Activated T-cell treated with anti-CD3 and anti-CD28 coated beads, Interleukin-2, amount 50 U/mL, for 4 hours (primary cell): ENCODE measurements at regions not wholly inside any gene's neighbourhood (a gene's known extent, or its start where the extent isn't known, plus 50 kb on each side); places are given as distances from the start of the nearest gene placed in this dataset.
"Not testable (repeated sequence)": the region's sequence is repeated elsewhere in the genome, so short reads cannot be mapped to it uniquely, and the experiment has no call there.

Source experiments
- ATAC-seq, 2 donors: fragments of 200-7000 bp; cut with Tn5 transposase; one replicate each; pipeline ENCODE4 v1.10.0; 2021
- DNase-seq: peaks from one replicate; pipeline ENCODE4 v3.0.0-alpha.2; 2020
- H3K27me3 Mint-ChIP-seq: one replicate; pipeline ENCODE4 v1.8.0; 2021; ENCODE audit warnings: low read depth, mixed read lengths
- H3K36me3 Mint-ChIP-seq: one replicate; pipeline ENCODE4 v1.8.0; 2022; ENCODE audit warnings: mixed read lengths; ENCODE audit not compliant: insufficient read depth
- H3K4me1 Mint-ChIP-seq: one replicate; pipeline ENCODE4 v1.8.0; 2021; ENCODE audit warnings: low read depth, mixed read lengths
- H3K4me3 Mint-ChIP-seq: one replicate; pipeline ENCODE4 v1.8.0; 2021; ENCODE audit warnings: mild to moderate bottlenecking, moderate library complexity, mixed read lengths
- H3K9me3 Mint-ChIP-seq: one replicate; pipeline ENCODE4 v1.8.0; 2021; ENCODE audit warnings: mixed read lengths

DNA sequence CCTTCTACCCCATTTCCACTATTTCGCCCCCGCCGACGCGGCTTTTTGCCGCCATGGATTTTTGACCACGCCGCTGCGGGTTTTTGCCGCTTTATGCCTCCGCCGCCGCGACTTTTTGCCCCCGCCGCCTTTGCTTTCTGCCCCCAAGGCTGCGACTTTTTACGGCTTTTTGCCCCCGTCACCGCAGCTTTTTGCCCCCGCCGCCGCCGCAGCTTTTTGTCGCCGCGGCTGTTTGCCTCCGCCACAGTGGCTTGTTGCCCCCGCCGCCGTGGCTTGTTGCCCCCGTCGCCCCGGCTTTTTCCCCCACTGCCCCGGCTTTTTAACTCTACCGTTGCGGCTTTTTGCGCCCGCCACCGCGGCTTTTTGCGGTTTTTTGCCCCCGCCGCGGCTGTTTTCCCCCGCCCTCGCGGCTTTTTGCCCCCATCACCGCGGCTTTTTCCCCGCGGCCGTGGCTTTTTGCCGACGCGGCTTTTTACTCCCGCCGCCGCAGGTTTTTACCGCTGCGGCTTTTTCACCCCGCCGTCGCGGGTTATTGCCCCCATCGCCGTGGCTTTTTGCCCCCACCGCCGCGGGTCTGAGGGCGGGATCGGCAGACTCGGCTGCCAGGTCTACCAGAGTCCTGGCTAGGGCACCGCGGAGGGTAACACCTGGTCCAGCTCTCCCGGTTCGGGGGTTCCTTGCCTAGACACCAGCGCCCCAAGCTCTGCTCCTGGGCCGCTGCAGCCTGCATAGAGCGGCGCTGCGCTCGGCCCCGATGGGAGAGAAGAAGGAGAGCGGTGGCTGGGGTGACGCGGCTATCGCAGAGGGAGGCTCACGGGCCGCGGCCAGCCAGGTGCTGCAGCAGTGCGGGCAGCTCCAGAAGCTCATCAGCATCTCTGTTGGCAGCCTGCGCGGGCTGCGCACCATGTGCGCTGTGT, 562.7 kb upstream of the WSB1 start:
- Mint-ChIP-seq H3K9me3 (peaks cover 4% of the 10 kb centered on the region), H3K36me3 (no peaks in the 10 kb centered on the region), H3K4me3 (no peak overlapping the region), H3K27me3 (peaks cover 3% of the 10 kb centered on the region), H3K4me1 (no peaks in the 10 kb centered on the region)
- DNase-seq (no peak), ATAC-seq (no peak)

- peak; percentile 4 for DNase-seq
- H3K27me3 Mint-ChIP-seq, H3K4me1 Mint-ChIP-seq, H3K36me3 Mint-ChIP-seq, ATAC-seq, H3K9me3 Mint-ChIP-seq, H3K4me3 Mint-ChIP-seq: not testable (repeated sequence)
These were observed 562.0 kb upstream of the WSB1 start for GRCh38 chr17:26731926-26732325.

GRCh38 chr17:26734775-26735174, 559.1 kb upstream of the WSB1 start:
- not testable (repeated sequence) for DNase-seq, H3K4me1 Mint-ChIP-seq, H3K4me3 Mint-ChIP-seq, H3K36me3 Mint-ChIP-seq, ATAC-seq, H3K27me3 Mint-ChIP-seq
- peaks cover 13% of the 10 kb centered on the region for H3K9me3 Mint-ChIP-seq

DNA sequence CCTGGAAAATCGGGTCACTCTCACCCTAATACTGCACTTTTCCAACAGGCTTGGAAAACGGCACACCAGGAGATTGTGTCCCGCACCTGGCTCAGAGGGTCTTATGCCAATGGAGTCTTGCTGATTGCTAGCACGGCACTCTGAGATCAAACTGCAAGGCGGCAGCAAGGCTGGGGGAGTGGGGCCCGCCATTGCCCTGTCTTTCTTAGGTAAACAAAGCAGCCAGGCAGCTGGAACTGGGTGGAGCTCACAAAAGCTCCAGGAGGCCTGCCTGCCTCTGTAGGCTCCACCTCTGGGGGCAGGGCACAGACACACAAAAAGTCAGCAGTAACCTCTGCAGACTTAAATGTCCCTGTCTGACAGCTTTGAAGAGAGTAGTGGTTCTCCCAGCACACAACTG, 557.9 kb upstream of the WSB1 start:
- H3K36me3 Mint-ChIP-seq, DNase-seq, H3K4me3 Mint-ChIP-seq, ATAC-seq, H3K4me1 Mint-ChIP-seq, H3K27me3 Mint-ChIP-seq: not testable (repeated sequence)
- H3K9me3 Mint-ChIP-seq = peaks cover 13% of the 10 kb centered on the region

DNA sequence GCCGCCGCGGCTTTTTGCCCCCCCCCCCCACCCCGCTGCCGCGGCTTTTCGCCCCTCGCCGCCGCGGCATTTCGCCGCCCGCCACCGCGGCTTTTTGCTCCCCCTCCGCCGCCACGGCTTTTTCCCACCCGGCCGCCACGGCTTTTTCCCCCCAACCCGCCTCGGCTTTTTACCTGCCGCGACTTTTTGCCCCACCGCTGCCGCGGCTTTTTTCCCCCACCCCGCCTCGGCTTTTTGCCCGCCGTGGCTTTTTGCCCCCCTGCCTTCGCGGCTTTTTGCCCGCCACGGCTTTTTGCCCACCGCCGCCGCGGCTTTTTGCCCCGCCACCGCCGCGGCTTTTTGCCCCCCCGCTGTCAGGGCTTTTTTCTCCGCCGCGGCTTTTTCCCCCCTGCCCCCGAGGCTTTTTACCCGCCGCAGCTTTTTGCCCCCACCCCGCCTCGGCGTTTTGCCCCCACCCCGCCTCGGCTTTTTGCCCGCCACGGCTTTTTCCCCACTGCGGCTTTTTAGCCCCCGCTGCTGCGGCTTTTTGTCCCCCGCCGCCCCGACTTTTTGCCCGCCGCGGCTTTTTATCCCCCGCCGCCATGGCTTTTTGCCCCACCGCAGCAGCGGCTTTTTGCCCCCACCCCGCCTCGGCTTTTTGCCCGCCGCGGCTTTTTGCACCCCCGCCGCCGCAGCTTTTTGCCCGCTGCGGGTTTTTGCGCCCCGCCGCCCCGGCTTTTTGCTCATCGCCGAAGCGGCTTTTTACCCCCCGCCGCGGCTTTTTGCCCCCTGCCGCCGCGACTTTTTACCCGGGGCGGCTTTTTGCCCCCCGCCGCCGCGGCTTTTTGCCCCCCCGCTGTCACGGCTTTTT, 527.8 kb upstream of the WSB1 start:
- H3K4me3 Mint-ChIP-seq = no peak overlapping the region
- peaks cover 11% of the 10 kb centered on the region for H3K9me3 Mint-ChIP-seq
- H3K4me1 Mint-ChIP-seq = no peaks in the 10 kb centered on the region
- DNase-seq = no peak
- H3K27me3 Mint-ChIP-seq = no peaks in the 10 kb centered on the region
- H3K36me3 Mint-ChIP-seq = no peaks in the 10 kb centered on the region
- no peak for ATAC-seq

DNA sequence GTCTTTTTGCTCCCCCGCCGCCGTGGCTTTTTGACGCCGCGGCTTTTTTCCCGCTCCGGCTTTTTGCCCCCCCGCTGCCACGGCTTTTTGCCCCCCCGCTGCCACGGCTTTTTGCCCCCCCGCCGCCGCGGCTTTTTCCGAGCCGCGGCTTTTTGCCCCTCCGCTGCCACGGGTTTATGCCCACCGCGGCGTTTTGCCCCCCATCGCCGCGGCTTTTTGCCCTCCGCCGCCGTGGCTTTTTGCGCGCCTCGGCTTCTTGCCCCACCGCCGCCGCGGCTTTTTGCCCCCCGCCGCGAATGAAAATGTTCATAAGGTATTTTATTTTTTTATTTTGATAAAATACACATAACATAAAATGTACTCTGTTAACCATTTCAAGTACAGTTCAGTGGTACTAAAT, 527.2 kb upstream of the WSB1 start:
- Mint-ChIP-seq H3K9me3 (peaks cover 11% of the 10 kb centered on the region), H3K36me3 (no peaks in the 10 kb centered on the region), H3K4me1 (no peaks in the 10 kb centered on the region), H3K4me3 (no peak overlapping the region), H3K27me3 (no peaks in the 10 kb centered on the region)
- no peak for DNase-seq
- no peak for ATAC-seq

DNA sequence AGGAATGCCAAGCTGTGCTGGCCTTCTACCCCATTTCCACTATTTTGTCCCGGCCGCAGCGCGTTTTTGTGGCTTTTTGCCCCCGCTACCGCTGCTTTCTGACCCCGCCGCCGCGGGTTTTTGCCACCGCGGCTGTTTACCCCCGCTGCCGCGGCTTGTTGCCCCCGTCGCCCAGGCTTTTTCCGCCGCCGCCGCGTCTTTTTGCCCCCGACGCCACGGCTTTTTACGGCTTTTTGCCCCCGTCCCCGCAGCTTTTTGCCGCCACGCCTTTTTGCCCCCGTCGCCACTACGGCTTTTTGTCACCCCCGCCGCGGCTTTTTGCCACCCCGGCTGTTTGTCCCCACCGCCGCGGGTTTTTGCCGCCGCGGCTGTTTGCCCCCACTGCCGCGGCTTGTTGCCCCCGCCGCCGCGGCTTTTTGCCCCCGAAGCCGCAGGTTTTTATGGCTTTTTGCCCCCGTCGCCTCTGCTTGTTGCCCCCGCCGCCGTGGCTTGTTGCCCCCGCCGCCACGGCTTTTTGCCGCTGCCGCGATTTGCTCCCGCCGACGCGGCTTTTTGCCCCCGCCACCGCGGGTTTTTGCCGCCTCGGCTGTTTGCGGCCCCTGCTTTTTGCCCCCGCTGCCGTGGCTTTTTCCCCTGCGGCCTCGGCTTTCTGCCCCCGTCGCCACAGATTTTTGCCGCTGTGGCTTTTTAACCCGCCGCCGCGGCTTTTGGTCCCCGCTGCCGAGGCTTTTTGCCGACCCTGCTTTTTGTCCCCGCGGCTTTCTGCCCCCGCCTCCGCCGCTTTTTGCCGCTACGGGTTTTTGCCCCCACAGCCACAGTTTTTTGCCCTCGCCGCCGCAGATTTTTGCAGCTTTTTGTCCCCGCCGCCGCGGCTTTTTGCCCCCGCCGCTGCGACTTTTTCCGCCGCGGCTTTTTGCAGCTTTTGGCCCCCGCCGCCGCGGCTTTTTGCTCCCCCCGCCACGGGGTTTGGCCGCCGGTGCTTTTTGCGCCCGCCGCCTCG, 520.4 kb upstream of the WSB1 start:
- Mint-ChIP-seq H3K9me3 (peaks cover 12% of the 10 kb centered on the region), H3K36me3 (no peaks in the 10 kb centered on the region), H3K4me1 (no peaks in the 10 kb centered on the region), H3K27me3 (no peaks in the 10 kb centered on the region), H3K4me3 (no peak overlapping the region)
- DNase-seq = no peak
- no peak for ATAC-seq

DNA sequence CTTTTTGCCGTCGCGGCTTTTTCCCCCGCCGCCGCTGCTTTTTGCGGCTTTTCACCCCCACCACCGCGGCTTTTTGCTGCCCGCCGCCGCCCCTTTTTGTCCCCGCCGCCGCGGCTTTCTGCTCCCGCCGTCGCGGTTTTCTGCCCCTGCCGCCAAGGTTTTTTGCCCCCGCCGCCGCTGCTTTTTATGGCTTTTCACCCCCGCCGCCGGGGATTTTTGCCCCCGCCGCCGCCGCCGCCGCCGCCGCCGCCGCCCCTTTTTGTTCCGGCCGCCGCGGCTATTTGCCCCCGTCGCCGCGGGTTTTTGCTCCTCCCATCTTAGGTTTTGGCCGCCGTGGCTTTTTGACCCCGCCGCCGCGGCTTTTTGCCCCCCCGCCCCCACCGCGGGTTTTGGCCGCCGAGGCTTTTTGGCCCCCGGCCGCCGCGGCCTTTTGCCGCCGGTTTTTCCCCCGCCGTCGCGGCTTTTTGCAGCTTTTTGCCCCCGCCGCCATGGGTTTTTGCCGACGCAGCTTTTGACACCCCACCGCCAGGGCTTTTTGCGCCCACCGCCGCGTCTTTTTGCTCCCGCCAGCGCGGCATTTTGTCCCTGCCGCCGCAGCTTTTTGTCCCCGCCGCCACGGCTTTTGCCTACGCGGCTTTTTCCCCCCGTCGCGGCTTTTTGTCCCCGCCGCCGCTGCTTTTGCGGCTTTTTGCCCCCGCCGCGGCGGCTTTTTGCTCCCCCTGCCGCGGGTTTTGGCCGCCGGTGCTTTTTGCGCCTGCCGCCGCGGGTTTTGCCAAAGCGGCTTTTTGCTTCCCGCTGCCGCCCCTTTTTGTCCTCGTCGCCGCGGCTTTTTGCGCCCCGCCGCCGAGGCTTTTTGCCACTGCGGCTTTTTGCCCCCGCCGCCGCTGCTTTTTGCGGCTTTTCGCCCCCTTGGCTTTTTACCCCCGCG, 519.4 kb upstream of the WSB1 start:
- H3K27me3 Mint-ChIP-seq = no peaks in the 10 kb centered on the region
- no peaks in the 10 kb centered on the region for H3K4me1 Mint-ChIP-seq
- no peaks in the 10 kb centered on the region for H3K36me3 Mint-ChIP-seq
- no peak for DNase-seq
- no peak overlapping the region for H3K4me3 Mint-ChIP-seq
- ATAC-seq = no peak
- H3K9me3 Mint-ChIP-seq = peaks cover 12% of the 10 kb centered on the region

- Mint-ChIP-seq H3K27me3 (no peaks in the 10 kb centered on the region), H3K9me3 (peaks cover 12% of the 10 kb centered on the region), H3K4me3 (no peak overlapping the region), H3K4me1 (no peaks in the 10 kb centered on the region), H3K36me3 (no peaks in the 10 kb centered on the region)
- ATAC-seq (no peak), DNase-seq (no peak)
These were observed 518.6 kb upstream of the WSB1 start for GRCh38 chr17:26775219-26775822.

- not testable (repeated sequence) for H3K4me1 Mint-ChIP-seq, ATAC-seq, H3K27me3 Mint-ChIP-seq, H3K36me3 Mint-ChIP-seq, DNase-seq, H3K4me3 Mint-ChIP-seq
- H3K9me3 Mint-ChIP-seq = peaks cover 19% of the 10 kb centered on the region
These were observed 513.6 kb upstream of the WSB1 start for GRCh38 chr17:26780187-26780814.

- H3K4me3 Mint-ChIP-seq = no peak overlapping the region
- peaks cover 2% of the 10 kb centered on the region for H3K27me3 Mint-ChIP-seq
- H3K9me3 Mint-ChIP-seq = peaks cover 12% of the 10 kb centered on the region
- DNase-seq (no peak), ATAC-seq (no peak)
- H3K36me3 Mint-ChIP-seq = peaks cover 2% of the 10 kb centered on the region
- H3K4me1 Mint-ChIP-seq = no peaks in the 10 kb centered on the region
These were observed 511.8 kb upstream of the WSB1 start for GRCh38 chr17:26782153-26782552.

DNA sequence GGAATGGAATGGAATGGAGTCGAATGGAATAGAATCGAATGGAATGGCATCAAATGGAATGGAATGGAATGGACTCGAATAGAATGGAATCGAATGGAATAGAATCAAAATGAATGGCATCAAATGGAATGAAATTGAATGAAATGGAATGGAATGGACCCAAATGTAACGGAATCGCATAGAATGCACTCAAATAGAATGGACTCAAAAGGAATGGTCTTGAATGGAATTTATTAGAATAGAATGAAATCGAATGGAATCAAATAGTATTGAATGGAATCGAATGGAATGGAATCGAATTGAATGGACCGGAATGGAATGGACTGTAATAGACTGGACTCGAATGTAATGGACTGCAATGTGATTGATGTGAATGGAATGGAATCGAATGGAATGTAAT, 501.4 kb upstream of the WSB1 start:
- no peak for ATAC-seq
- no peak for DNase-seq
- no peaks in the 10 kb centered on the region for H3K9me3 Mint-ChIP-seq
- no peak overlapping the region for H3K4me3 Mint-ChIP-seq
- H3K36me3 Mint-ChIP-seq = no peaks in the 10 kb centered on the region
- H3K27me3 Mint-ChIP-seq = no peaks in the 10 kb centered on the region
- no peaks in the 10 kb centered on the region for H3K4me1 Mint-ChIP-seq
